GM19324 (cell line): ENCODE measurements at regions not wholly inside any gene's neighbourhood (a gene's known extent, or its start where the extent isn't known, plus 50 kb on each side); places are given as distances from the start of the nearest gene placed in this dataset.
"Not testable (repeated sequence)": the region's sequence is repeated elsewhere in the genome, so short reads cannot be mapped to it uniquely, and the experiment has no call there.

Source experiments
- ATAC-seq: cut with Tn5 transposase; IDR thresholded peaks from one replicate; pipeline ENCODE4 v1.9.1; 2021; ENCODE audit warnings: mild to moderate bottlenecking, moderate library complexity; ENCODE audit not compliant: unreplicated experiment, low FRiP score

GRCh38 chr2:48209214-48209885 lies 105.1 kb upstream of the FOXN2 start:
- no peak for ATAC-seq

GRCh38 chr2:48210189-48210588 lies 104.3 kb upstream of the FOXN2 start:
- no peak for ATAC-seq

- ATAC-seq, result no peak
Observed at GRCh38 chr2:48213646-48214045, 100.8 kb upstream of the FOXN2 start.

GRCh38 chr2:48218169-48218568 lies 96.3 kb upstream of the FOXN2 start:
- ATAC-seq, result no peak

GRCh38 chr2:48219234-48219554 lies 95.3 kb upstream of the FOXN2 start:
- no peak for ATAC-seq

- ATAC-seq, result no peak
Observed at GRCh38 chr2:48219555-48220436, 94.7 kb upstream of the FOXN2 start.

- ATAC-seq, result no peak
Observed at GRCh38 chr2:48220501-48220900, 94.0 kb upstream of the FOXN2 start.

- no peak for ATAC-seq
Observed at GRCh38 chr2:48221846-48222516, 92.5 kb upstream of the FOXN2 start.

- peak; percentile 70 for ATAC-seq
Observed at GRCh38 chr2:48227617-48228344, 86.7 kb upstream of the FOXN2 start.

GRCh38 chr2:48228345-48228684 lies 86.2 kb upstream of the FOXN2 start:
- no peak for ATAC-seq

GRCh38 chr2:48229063-48229462 lies 85.4 kb upstream of the FOXN2 start:
- no peak for ATAC-seq

- ATAC-seq, result no peak
Observed at GRCh38 chr2:48230834-48231233, 83.6 kb upstream of the FOXN2 start.

GRCh38 chr2:48232351-48232750 lies 82.1 kb upstream of the FOXN2 start:
- no peak for ATAC-seq

GRCh38 chr2:48233005-48233404 lies 81.5 kb upstream of the FOXN2 start:
- no peak for ATAC-seq

- ATAC-seq, result not testable (repeated sequence)
Observed at GRCh38 chr2:48233824-48234223, 80.7 kb upstream of the FOXN2 start.

GRCh38 chr2:48235076-48235475 lies 79.4 kb upstream of the FOXN2 start:
- ATAC-seq, result no peak

- no peak for ATAC-seq
Observed at GRCh38 chr2:48238381-48238780, 76.1 kb upstream of the FOXN2 start.

GRCh38 chr2:48240912-48241311 lies 73.6 kb upstream of the FOXN2 start:
- no peak for ATAC-seq

- ATAC-seq, result no peak
Observed at GRCh38 chr2:48247206-48247605, 67.3 kb upstream of the FOXN2 start.

GRCh38 chr2:48248251-48248933 lies 66.1 kb upstream of the FOXN2 start:
- no peak for ATAC-seq
